ENCODE measurements at regions not wholly inside any gene's neighbourhood (a gene's known extent, or its start where the extent isn't known, plus 50 kb on each side); places are given as distances from the start of the nearest gene placed in this dataset.

DNA sequence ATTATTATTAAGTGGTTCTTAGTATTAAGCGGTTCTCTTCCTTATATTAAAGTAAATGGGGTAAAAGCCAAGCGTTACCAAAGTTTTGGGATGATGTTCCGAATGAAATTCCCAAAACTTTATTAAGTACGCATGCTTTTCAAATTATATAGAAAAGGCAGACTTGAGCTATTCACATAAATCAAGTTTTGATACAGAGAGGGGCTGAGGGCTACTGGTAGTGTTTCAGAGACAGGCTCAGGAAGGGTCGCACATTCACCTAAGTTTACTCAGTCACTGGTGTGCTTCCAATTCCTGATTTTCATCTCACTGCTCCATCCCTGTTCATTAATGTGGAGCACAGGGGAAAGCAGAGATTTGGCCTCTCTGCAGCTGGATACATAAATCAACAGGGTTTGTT, 652.2 kb downstream of the QKI start:
- H3K4me3 ChIP-seq (ENCODE audit: low read length), result no peak overlapping the region
- H3K36me3 ChIP-seq (ENCODE audit: insufficient read depth, low read length), result no peaks in the 10 kb centered on the region
- H3K9me2 ChIP-seq (ENCODE audit: insufficient read depth, low read length), result no peaks in the 10 kb centered on the region
- no peaks in the 10 kb centered on the region for H3K79me2 ChIP-seq (replicated peaks; ENCODE audit: insufficient read depth, low read length)
- H3F3A ChIP-seq (ENCODE audit: insufficient read depth, low read length, poor library complexity, severe bottlenecking), result no peaks in the 10 kb centered on the region
- no peaks in the 10 kb centered on the region for H3K27me3 ChIP-seq (ENCODE audit: insufficient read depth, low read depth, low read length)
- no peak overlapping the region for H3K9ac ChIP-seq (ENCODE audit: low read length)
- H3K27ac ChIP-seq (ENCODE audit: low read length), result no peak overlapping the region
- no peaks in the 10 kb centered on the region for H3K9me3 ChIP-seq (ENCODE audit: low read length)
- no peaks in the 10 kb centered on the region for H4K20me1 ChIP-seq (ENCODE audit: insufficient read depth)
- no peak overlapping the region for H2AFZ ChIP-seq (ENCODE audit: low read depth, low read length)
- no peak for TF ChIP-seq MXI1 (conservative IDR thresholded peaks at IDR 0.05; ENCODE audit: poor library complexity, severe bottlenecking)
- TF ChIP-seq TAF1 (IDR thresholded peaks at IDR 0.05; ENCODE audit: low read depth), result no peak
- no peak for TF ChIP-seq SMC3 (conservative IDR thresholded peaks at IDR 0.05; ENCODE audit: poor library complexity)
- no peak for TF ChIP-seq EZH2 (IDR thresholded peaks at IDR 0.05; ENCODE audit: borderline replicate concordance, insufficient read depth, low read length, poor library complexity, severe bottlenecking)
- TF ChIP-seq, protein P1, sequence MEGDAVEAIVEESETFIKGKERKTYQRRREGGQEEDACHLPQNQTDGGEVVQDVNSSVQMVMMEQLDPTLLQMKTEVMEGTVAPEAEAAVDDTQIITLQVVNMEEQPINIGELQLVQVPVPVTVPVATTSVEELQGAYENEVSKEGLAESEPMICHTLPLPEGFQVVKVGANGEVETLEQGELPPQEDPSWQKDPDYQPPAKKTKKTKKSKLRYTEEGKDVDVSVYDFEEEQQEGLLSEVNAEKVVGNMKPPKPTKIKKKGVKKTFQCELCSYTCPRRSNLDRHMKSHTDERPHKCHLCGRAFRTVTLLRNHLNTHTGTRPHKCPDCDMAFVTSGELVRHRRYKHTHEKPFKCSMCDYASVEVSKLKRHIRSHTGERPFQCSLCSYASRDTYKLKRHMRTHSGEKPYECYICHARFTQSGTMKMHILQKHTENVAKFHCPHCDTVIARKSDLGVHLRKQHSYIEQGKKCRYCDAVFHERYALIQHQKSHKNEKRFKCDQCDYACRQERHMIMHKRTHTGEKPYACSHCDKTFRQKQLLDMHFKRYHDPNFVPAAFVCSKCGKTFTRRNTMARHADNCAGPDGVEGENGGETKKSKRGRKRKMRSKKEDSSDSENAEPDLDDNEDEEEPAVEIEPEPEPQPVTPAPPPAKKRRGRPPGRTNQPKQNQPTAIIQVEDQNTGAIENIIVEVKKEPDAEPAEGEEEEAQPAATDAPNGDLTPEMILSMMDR (IDR thresholded peaks at IDR 0.05; ENCODE audit: poor library complexity, severe bottlenecking), result no peak
- TF ChIP-seq REST (IDR thresholded peaks at IDR 0.05; ENCODE audit: borderline replicate concordance), result no peak
- TF ChIP-seq POLR2AphosphoS5 (IDR thresholded peaks at IDR 0.05), result no peak
- TF ChIP-seq RAD21 (conservative IDR thresholded peaks at IDR 0.05), result no peak
- TF ChIP-seq EP300 (conservative IDR thresholded peaks at IDR 0.05; ENCODE audit: poor library complexity, severe bottlenecking), result no peak
- no peak overlapping the region for H3K4me2 ChIP-seq (ENCODE audit: low read length)

DNA sequence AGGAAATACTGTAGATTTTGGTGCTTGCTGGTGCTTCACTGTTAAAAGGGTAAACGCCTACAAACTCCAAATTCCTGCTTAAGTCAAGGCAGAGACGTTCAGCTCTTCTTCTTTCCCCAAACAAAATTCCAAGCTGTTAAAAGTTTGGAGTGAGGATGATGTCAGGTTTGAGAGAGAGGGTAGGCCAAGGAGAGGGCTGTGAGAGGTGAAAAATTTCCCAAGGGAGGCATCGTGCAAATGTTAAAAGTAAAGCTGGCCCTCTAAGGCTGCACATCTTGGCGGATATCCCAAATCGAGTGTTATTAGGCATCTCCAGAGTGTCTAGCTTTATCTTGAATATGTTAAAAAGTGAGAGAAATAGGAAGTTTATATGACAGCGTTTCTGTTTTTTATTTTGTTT, 651.8 kb downstream of the QKI start:
- no peaks in the 10 kb centered on the region for H3K9me2 ChIP-seq (ENCODE audit: insufficient read depth, low read length)
- no peak overlapping the region for H2AFZ ChIP-seq (ENCODE audit: low read depth, low read length)

More for the DNA sequence above, 651.8 kb downstream of the QKI start:
- no peaks in the 10 kb centered on the region for H3F3A ChIP-seq (ENCODE audit: insufficient read depth, low read length, poor library complexity, severe bottlenecking)
- no peak overlapping the region for H3K9ac ChIP-seq (ENCODE audit: low read length)
- H4K20me1 ChIP-seq (ENCODE audit: insufficient read depth), result no peaks in the 10 kb centered on the region
- no peaks in the 10 kb centered on the region for H3K79me2 ChIP-seq (replicated peaks; ENCODE audit: insufficient read depth, low read length)
- H3K36me3 ChIP-seq (ENCODE audit: insufficient read depth, low read length), result no peaks in the 10 kb centered on the region
- TF ChIP-seq EZH2 (IDR thresholded peaks at IDR 0.05; ENCODE audit: borderline replicate concordance, insufficient read depth, low read length, poor library complexity, severe bottlenecking) (no peak), RAD21 (conservative IDR thresholded peaks at IDR 0.05) (no peak), TAF1 (IDR thresholded peaks at IDR 0.05; ENCODE audit: low read depth) (no peak), REST (IDR thresholded peaks at IDR 0.05; ENCODE audit: borderline replicate concordance) (no peak), EP300 (conservative IDR thresholded peaks at IDR 0.05; ENCODE audit: poor library complexity, severe bottlenecking) (no peak), SMC3 (conservative IDR thresholded peaks at IDR 0.05; ENCODE audit: poor library complexity) (no peak), POLR2AphosphoS5 (IDR thresholded peaks at IDR 0.05) (no peak)
- TF ChIP-seq, protein P1 (IDR thresholded peaks at IDR 0.05; ENCODE audit: poor library complexity, severe bottlenecking), result no peak
- no peak overlapping the region for H3K4me2 ChIP-seq (ENCODE audit: low read length)
- no peak overlapping the region for H3K4me3 ChIP-seq (ENCODE audit: low read length)
- H3K27ac ChIP-seq (ENCODE audit: low read length), result no peak overlapping the region
- no peaks in the 10 kb centered on the region for H3K9me3 ChIP-seq (ENCODE audit: low read length)
- H3K27me3 ChIP-seq (ENCODE audit: insufficient read depth, low read depth, low read length), result no peaks in the 10 kb centered on the region

Measured in neural cell (in vitro differentiated cells).